ENCODE measurements at regions not wholly inside any gene's neighbourhood (a gene's known extent, or its start where the extent isn't known, plus 50 kb on each side); places are given as distances from the start of the nearest gene placed in this dataset.

GRCh38 chr1:98406352-98407088 lies 255.0 kb upstream of the SNX7 start:
- no peak overlapping the region for H3K4me3 ChIP-seq (ENCODE audit: low read length)
- H3K4me1 ChIP-seq (ENCODE audit: control insufficient read depth, insufficient read depth, low read length), result no peaks in the 10 kb centered on the region
- H3K9ac ChIP-seq (ENCODE audit: low read length), result no peak overlapping the region
- no peaks in the 10 kb centered on the region for H3K27me3 ChIP-seq (ENCODE audit: control insufficient read depth, insufficient read depth, low read length)
- H3K27ac ChIP-seq (ENCODE audit: low read depth, low read length), result no peak overlapping the region
- H3K36me3 ChIP-seq (ENCODE audit: control insufficient read depth, insufficient read depth, low read length), result no peaks in the 10 kb centered on the region

GRCh38 chr1:98405581-98406074 lies 255.9 kb upstream of the SNX7 start:
- no peak overlapping the region for H3K9ac ChIP-seq (ENCODE audit: low read length)

GRCh38 chr1:98404866-98405265 lies 256.7 kb upstream of the SNX7 start:
- no peaks in the 10 kb centered on the region for H3K4me1 ChIP-seq (ENCODE audit: control insufficient read depth, insufficient read depth, low read length)
- H3K9ac ChIP-seq (ENCODE audit: low read length), result no peak overlapping the region
- no peaks in the 10 kb centered on the region for H3K36me3 ChIP-seq (ENCODE audit: control insufficient read depth, insufficient read depth, low read length)
- no peak overlapping the region for H3K27ac ChIP-seq (ENCODE audit: low read depth, low read length)
- H3K27me3 ChIP-seq (ENCODE audit: control insufficient read depth, insufficient read depth, low read length), result no peaks in the 10 kb centered on the region
- H3K4me3 ChIP-seq (ENCODE audit: low read length), result no peak overlapping the region

More at GRCh38 chr1:98405581-98406074, 255.9 kb upstream of the SNX7 start:
- no peaks in the 10 kb centered on the region for H3K4me1 ChIP-seq (ENCODE audit: control insufficient read depth, insufficient read depth, low read length)
- no peaks in the 10 kb centered on the region for H3K27me3 ChIP-seq (ENCODE audit: control insufficient read depth, insufficient read depth, low read length)
- no peak overlapping the region for H3K27ac ChIP-seq (ENCODE audit: low read depth, low read length)
- H3K36me3 ChIP-seq (ENCODE audit: control insufficient read depth, insufficient read depth, low read length), result no peaks in the 10 kb centered on the region
- H3K4me3 ChIP-seq (ENCODE audit: low read length), result no peak overlapping the region

- Histone ChIP-seq H3K36me3 (ENCODE audit: control insufficient read depth, insufficient read depth, low read length) (no peaks in the 10 kb centered on the region), H3K4me3 (ENCODE audit: low read length) (no peak overlapping the region)
Observed at GRCh38 chr1:98403963-98404480, 257.5 kb upstream of the SNX7 start.

GRCh38 chr1:98402860-98403259 lies 258.7 kb upstream of the SNX7 start:
- Histone ChIP-seq H3K27ac (ENCODE audit: low read depth, low read length) (no peak overlapping the region), H3K4me3 (ENCODE audit: low read length) (no peak overlapping the region), H3K9ac (ENCODE audit: low read length) (no peak overlapping the region), H3K27me3 (ENCODE audit: control insufficient read depth, insufficient read depth, low read length) (no peaks in the 10 kb centered on the region), H3K36me3 (ENCODE audit: control insufficient read depth, insufficient read depth, low read length) (no peaks in the 10 kb centered on the region), H3K4me1 (ENCODE audit: control insufficient read depth, insufficient read depth, low read length) (no peaks in the 10 kb centered on the region)

More at GRCh38 chr1:98403963-98404480, 257.5 kb upstream of the SNX7 start:
- Histone ChIP-seq H3K27me3 (ENCODE audit: control insufficient read depth, insufficient read depth, low read length) (no peaks in the 10 kb centered on the region), H3K27ac (ENCODE audit: low read depth, low read length) (no peak overlapping the region), H3K4me1 (ENCODE audit: control insufficient read depth, insufficient read depth, low read length) (no peaks in the 10 kb centered on the region), H3K9ac (ENCODE audit: low read length) (no peak overlapping the region)

- Histone ChIP-seq H3K4me1 (ENCODE audit: control insufficient read depth, insufficient read depth, low read length) (no peaks in the 10 kb centered on the region), H3K4me3 (ENCODE audit: low read length) (no peak overlapping the region), H3K36me3 (ENCODE audit: control insufficient read depth, insufficient read depth, low read length) (no peaks in the 10 kb centered on the region), H3K9ac (ENCODE audit: low read length) (no peak overlapping the region), H3K27me3 (ENCODE audit: control insufficient read depth, insufficient read depth, low read length) (no peaks in the 10 kb centered on the region), H3K27ac (ENCODE audit: low read depth, low read length) (no peak overlapping the region)
Observed at GRCh38 chr1:98400446-98400845, 261.1 kb upstream of the SNX7 start.

GRCh38 chr1:98399218-98399617 lies 262.3 kb upstream of the SNX7 start:
- no peaks in the 10 kb centered on the region for H3K4me1 ChIP-seq (ENCODE audit: control insufficient read depth, insufficient read depth, low read length)
- H3K36me3 ChIP-seq (ENCODE audit: control insufficient read depth, insufficient read depth, low read length), result no peaks in the 10 kb centered on the region
- no peak overlapping the region for H3K27ac ChIP-seq (ENCODE audit: low read depth, low read length)
- H3K9ac ChIP-seq (ENCODE audit: low read length), result no peak overlapping the region
- no peak overlapping the region for H3K4me3 ChIP-seq (ENCODE audit: low read length)
- no peaks in the 10 kb centered on the region for H3K27me3 ChIP-seq (ENCODE audit: control insufficient read depth, insufficient read depth, low read length)

- no peaks in the 10 kb centered on the region for H3K4me1 ChIP-seq (ENCODE audit: control insufficient read depth, insufficient read depth, low read length)
- no peaks in the 10 kb centered on the region for H3K36me3 ChIP-seq (ENCODE audit: control insufficient read depth, insufficient read depth, low read length)
- no peaks in the 10 kb centered on the region for H3K27me3 ChIP-seq (ENCODE audit: control insufficient read depth, insufficient read depth, low read length)
Observed at GRCh38 chr1:98398649-98399048, 262.9 kb upstream of the SNX7 start.

GRCh38 chr1:98398092-98398491 lies 263.4 kb upstream of the SNX7 start:
- no peak overlapping the region for H3K27ac ChIP-seq (ENCODE audit: low read depth, low read length)
- no peaks in the 10 kb centered on the region for H3K4me1 ChIP-seq (ENCODE audit: control insufficient read depth, insufficient read depth, low read length)
- no peak overlapping the region for H3K9ac ChIP-seq (ENCODE audit: low read length)
- no peaks in the 10 kb centered on the region for H3K27me3 ChIP-seq (ENCODE audit: control insufficient read depth, insufficient read depth, low read length)
- H3K36me3 ChIP-seq (ENCODE audit: control insufficient read depth, insufficient read depth, low read length), result no peaks in the 10 kb centered on the region
- no peak overlapping the region for H3K4me3 ChIP-seq (ENCODE audit: low read length)

More at GRCh38 chr1:98398649-98399048, 262.9 kb upstream of the SNX7 start:
- Histone ChIP-seq H3K4me3 (ENCODE audit: low read length) (no peak overlapping the region), H3K27ac (ENCODE audit: low read depth, low read length) (no peak overlapping the region), H3K9ac (ENCODE audit: low read length) (no peak overlapping the region)

- Histone ChIP-seq H3K9ac (ENCODE audit: low read length) (no peak overlapping the region), H3K36me3 (ENCODE audit: control insufficient read depth, insufficient read depth, low read length) (no peaks in the 10 kb centered on the region), H3K4me1 (ENCODE audit: control insufficient read depth, insufficient read depth, low read length) (no peaks in the 10 kb centered on the region), H3K27me3 (ENCODE audit: control insufficient read depth, insufficient read depth, low read length) (no peaks in the 10 kb centered on the region), H3K4me3 (ENCODE audit: low read length) (no peak overlapping the region), H3K27ac (ENCODE audit: low read depth, low read length) (no peak overlapping the region)
Observed at GRCh38 chr1:98393719-98394118, 267.8 kb upstream of the SNX7 start.

GRCh38 chr1:98391175-98391574 lies 270.3 kb upstream of the SNX7 start:
- no peaks in the 10 kb centered on the region for H3K27me3 ChIP-seq (ENCODE audit: control insufficient read depth, insufficient read depth, low read length)
- H3K4me1 ChIP-seq (ENCODE audit: control insufficient read depth, insufficient read depth, low read length), result no peaks in the 10 kb centered on the region
- H3K27ac ChIP-seq (ENCODE audit: low read depth, low read length), result no peak overlapping the region
- no peak overlapping the region for H3K4me3 ChIP-seq (ENCODE audit: low read length)
- no peak overlapping the region for H3K9ac ChIP-seq (ENCODE audit: low read length)
- no peaks in the 10 kb centered on the region for H3K36me3 ChIP-seq (ENCODE audit: control insufficient read depth, insufficient read depth, low read length)

- Histone ChIP-seq H3K27me3 (ENCODE audit: control insufficient read depth, insufficient read depth, low read length) (no peaks in the 10 kb centered on the region), H3K9ac (ENCODE audit: low read length) (no peak overlapping the region), H3K27ac (ENCODE audit: low read depth, low read length) (no peak overlapping the region), H3K4me1 (ENCODE audit: control insufficient read depth, insufficient read depth, low read length) (no peaks in the 10 kb centered on the region), H3K36me3 (ENCODE audit: control insufficient read depth, insufficient read depth, low read length) (no peaks in the 10 kb centered on the region), H3K4me3 (ENCODE audit: low read length) (no peak overlapping the region)
Observed at GRCh38 chr1:98389809-98390208, 271.7 kb upstream of the SNX7 start.

GRCh38 chr1:98388441-98388840 lies 273.1 kb upstream of the SNX7 start:
- H3K27me3 ChIP-seq (ENCODE audit: control insufficient read depth, insufficient read depth, low read length), result no peaks in the 10 kb centered on the region
- H3K4me3 ChIP-seq (ENCODE audit: low read length), result no peak overlapping the region
- no peak overlapping the region for H3K27ac ChIP-seq (ENCODE audit: low read depth, low read length)
- H3K4me1 ChIP-seq (ENCODE audit: control insufficient read depth, insufficient read depth, low read length), result no peaks in the 10 kb centered on the region
- H3K36me3 ChIP-seq (ENCODE audit: control insufficient read depth, insufficient read depth, low read length), result no peaks in the 10 kb centered on the region
- H3K9ac ChIP-seq (ENCODE audit: low read length), result no peak overlapping the region
